K562 (cell line): ENCODE measurements at regions not wholly inside any gene's neighbourhood (a gene's known extent, or its start where the extent isn't known, plus 50 kb on each side); places are given as distances from the start of the nearest gene placed in this dataset.

ENCODE experiments used
- ATAC-seq: fragments of 200-7000 bp; cut with Tn5 transposase; 3 replicates; pipeline ENCODE4 v1.9.1; 2020; ENCODE audit warnings: moderate library complexity
- BruUV-seq: library from RNA; stranded (reverse); fragments of 400-500 nt; replicated peaks from 2 replicates; lab custom pipeline; 2021; lab: Mats Ljungman, UMichigan
- CTCF ChIA-PET: fragments of 300-600 bp; formaldehyde crosslinking; extraction: SDS; loops from one replicate; lab custom pipeline; 2021; ENCODE audit warnings: low intra/inter-chr PET ratio; lab: Yijun Ruan, JAX
- POLR2A ChIA-PET: fragments of 300-600, 350-650 bp; sonication (Branson Sonifier 250); formaldehyde crosslinking; extraction: SDS; loops from one replicate; lab custom pipeline; 2021; ENCODE audit warnings: antibody characterized with exemption, inconsistent platforms; lab: Yijun Ruan, JAX
- DNase-seq, 4 experiments: peaks; one replicate each; pipeline versions ENCODE4 v3.0.0 to v3.0.0-alpha.2; 2011 to 2018; ENCODE audit warnings: low spot score in 3 of 4, mixed read lengths in 3 of 4; ENCODE audit errors: extremely low read depth in 1 of 4
- FAIRE-seq: peaks from 2 replicates; lab custom pipeline; 2011; peaks lifted over from hg19 to GRCh38; lab: Jason Lieb, UNC
- H2AFZ ChIP-seq: 2 replicates; pipeline ENCODE4 v1.6.0; 2011; ENCODE audit warnings: low read depth, low read length, control low read depth, inconsistent platforms
- H3K27ac ChIP-seq: fragments of 200-600 bp; 3 replicates; pipeline ENCODE4 v1.8.0; 2011; ENCODE audit warnings: low read depth, mild to moderate bottlenecking, control low read depth, inconsistent platforms, low read length, moderate library complexity, mixed read lengths; ENCODE audit errors: extremely low read depth
- H3K27me3 ChIP-seq, 2 experiments: fragments of 300-600 bp in 1 of 2; 2 replicates in 1 of 2; 3 replicates in 1 of 2; pipeline versions ENCODE4 v1.6.0 to v1.8.0; 2011; ENCODE audit warnings: inconsistent platforms in 2 of 2, low read length in 2 of 2, mild to moderate bottlenecking in 1 of 2, mixed read lengths in 1 of 2, moderate library complexity in 1 of 2; ENCODE audit not compliant: control insufficient read depth in 2 of 2, insufficient read depth in 2 of 2
- H3K36me3 ChIP-seq: fragments of 300-600 bp; 3 replicates; pipeline ENCODE4 v1.8.0; 2011; ENCODE audit warnings: mild to moderate bottlenecking, low read length, inconsistent platforms; ENCODE audit not compliant: control insufficient read depth, insufficient read depth
- H3K4me1 ChIP-seq, 2 experiments: fragments of 200-600 bp in 1 of 2; replicated peaks in 1 of 2; 2 replicates in 1 of 2; 3 replicates in 1 of 2; pipeline versions ENCODE4 v1.5.1 to v1.8.0; 2011; ENCODE audit warnings: inconsistent platforms in 2 of 2, low read length in 2 of 2, mild to moderate bottlenecking in 1 of 2, mixed read lengths in 1 of 2, moderate library complexity in 1 of 2; ENCODE audit not compliant: control insufficient read depth in 2 of 2, insufficient read depth in 2 of 2
- H3K4me2 ChIP-seq: 2 replicates; pipeline ENCODE4 v1.6.1; 2011; ENCODE audit warnings: low read length, control low read depth, inconsistent platforms, mixed read lengths; ENCODE audit not compliant: insufficient read depth
- H3K4me3 ChIP-seq: fragments of 200-600 bp; sonication (generic), shearing (Covaris generic); 2 replicates; pipeline ENCODE4 v1.5.1; 2016; ENCODE audit warnings: control low read depth, inconsistent platforms
- H3K79me2 ChIP-seq: fragments of 200-600 bp; 3 replicates; pipeline ENCODE4 v1.8.0; 2011; ENCODE audit warnings: low read length, inconsistent platforms; ENCODE audit not compliant: control insufficient read depth, insufficient read depth
- H3K9ac ChIP-seq, 2 experiments: 2 replicates each; pipeline versions ENCODE4 v1.6.0 to v1.6.1; 2011; ENCODE audit warnings: low read depth in 2 of 2, low read length in 2 of 2, control low read depth in 1 of 2, inconsistent platforms in 1 of 2, mild to moderate bottlenecking in 1 of 2, mixed read lengths in 1 of 2; ENCODE audit not compliant: insufficient read depth in 1 of 2
- H3K9me1 ChIP-seq: one replicate; pipeline ENCODE4 v1.6.0; 2011; ENCODE audit warnings: inconsistent platforms, mild to moderate bottlenecking, low read length, moderate library complexity; ENCODE audit not compliant: control insufficient read depth, insufficient read depth
- H3K9me3 ChIP-seq: replicated peaks from 2 replicates; pipeline ENCODE4 v1.5.1; 2011; ENCODE audit warnings: low read depth, low read length, inconsistent platforms; ENCODE audit not compliant: control insufficient read depth, insufficient read depth
- H4K20me1 ChIP-seq: replicated peaks from 2 replicates; pipeline ENCODE4 v1.6.1; 2011; ENCODE audit warnings: low read length, inconsistent platforms, mixed read lengths; ENCODE audit not compliant: control insufficient read depth, insufficient read depth
- BCLAF1 ChIP-seq, 2 experiments: fragments of 450-650 bp in 1 of 2; IDR thresholded peaks; 2 replicates each; pipeline ENCODE4 v1.6.1; 2011 to 2017; ENCODE audit warnings: low read depth in 2 of 2, antibody characterized with exemption in 1 of 2, borderline replicate concordance in 1 of 2, low read length in 1 of 2, mild to moderate bottlenecking in 1 of 2, mixed read lengths in 1 of 2; ENCODE audit not compliant: control insufficient read depth in 1 of 2
- C11orf30 ChIP-seq: fragments of 450-650 bp; IDR thresholded peaks from 2 replicates; pipeline ENCODE4 v1.6.1; 2016; ENCODE audit warnings: low read depth, mild to moderate bottlenecking
- ELK3 ChIP-seq: fragments of 450-650 bp; formaldehyde crosslinking; IDR thresholded peaks from 2 replicates; pipeline ENCODE4 v1.4.0; 2020; ENCODE audit warnings: mild to moderate bottlenecking
- FOXJ2 ChIP-seq: fragments of 200-800 bp; sonication (Bioruptor generic); IDR thresholded peaks from 2 replicates; pipeline ENCODE4 v1.6.1; 2016; ENCODE audit warnings: missing genetic modification characterization, missing compliant biosample characterization
- MAFF ChIP-seq: IDR thresholded peaks from 2 replicates; pipeline ENCODE4 v1.6.1; 2012; ENCODE audit warnings: low read length, improper control_type of control experiment
- MAFK ChIP-seq: IDR thresholded peaks from 2 replicates; pipeline ENCODE4 v1.6.1; 2011; ENCODE audit warnings: low read length, improper control_type of control experiment
- NFE2 ChIP-seq: IDR thresholded peaks from 2 replicates; pipeline ENCODE4 v1.6.1; 2014; ENCODE audit warnings: antibody characterized with exemption, low read depth
- NFIC ChIP-seq: fragments of 450-650 bp; IDR thresholded peaks from 2 replicates; pipeline ENCODE4 v1.6.1; 2017; ENCODE audit warnings: mild to moderate bottlenecking, inconsistent platforms
- PYGO2 ChIP-seq: fragments of 450-650 bp; IDR thresholded peaks from 2 replicates; pipeline ENCODE4 v1.6.1; 2016; ENCODE audit warnings: mild to moderate bottlenecking, missing genetic modification characterization, moderate library complexity, missing compliant biosample characterization
- RFX1 ChIP-seq: fragments of 450-650 bp; IDR thresholded peaks from 2 replicates; pipeline ENCODE4 v1.6.1; 2016; ENCODE audit warnings: mild to moderate bottlenecking, moderate library complexity
- ZNF316 ChIP-seq: fragments of 450-650 bp; IDR thresholded peaks from 2 replicates; pipeline ENCODE4 v1.6.1; 2016
- ZNF79 ChIP-seq: fragments of 250-450 bp; sonication (Bioruptor Pico); IDR thresholded peaks from 2 replicates; pipeline ENCODE4 v1.4.0; 2020; ENCODE audit warnings: low read depth, mild to moderate bottlenecking, moderate library complexity
- WGBS: fragments of 100-300 bp; shearing (Covaris generic); methylation state at CpG from one replicate; pipeline ENCODE4 v1.1.6; 2016; ENCODE audit warnings: low coverage, mixed read lengths; ENCODE audit not compliant: insufficient coverage; ENCODE audit errors: missing lambda C conversion rate; 5-methylcytosine and 5-hydroxymethylcytosine counted together
- in situ Hi-C: fragments of 300-500 bp; cut with MboI; formaldehyde crosslinking; loops from 4 replicates; pipeline ENCODE4 v1.15.0; 2018; ENCODE audit warnings: inconsistent platforms, mixed read lengths
- intact Hi-C: fragments of 100-400 bp; cut with micrococcal nuclease; formaldehyde crosslinking; loops from 2 replicates; pipeline ENCODE4 v1.14.2; 2022
- TF ChIP-seq, protein P1 (sequence below): fragments of 250-450 bp; sonication (Bioruptor Pico); IDR thresholded peaks from 2 replicates; pipeline ENCODE4 v1.8.0; 2021; ENCODE audit warnings: borderline replicate concordance, mild to moderate bottlenecking, moderate library complexity; ENCODE audit not compliant: poor library complexity, severe bottlenecking

DNA sequence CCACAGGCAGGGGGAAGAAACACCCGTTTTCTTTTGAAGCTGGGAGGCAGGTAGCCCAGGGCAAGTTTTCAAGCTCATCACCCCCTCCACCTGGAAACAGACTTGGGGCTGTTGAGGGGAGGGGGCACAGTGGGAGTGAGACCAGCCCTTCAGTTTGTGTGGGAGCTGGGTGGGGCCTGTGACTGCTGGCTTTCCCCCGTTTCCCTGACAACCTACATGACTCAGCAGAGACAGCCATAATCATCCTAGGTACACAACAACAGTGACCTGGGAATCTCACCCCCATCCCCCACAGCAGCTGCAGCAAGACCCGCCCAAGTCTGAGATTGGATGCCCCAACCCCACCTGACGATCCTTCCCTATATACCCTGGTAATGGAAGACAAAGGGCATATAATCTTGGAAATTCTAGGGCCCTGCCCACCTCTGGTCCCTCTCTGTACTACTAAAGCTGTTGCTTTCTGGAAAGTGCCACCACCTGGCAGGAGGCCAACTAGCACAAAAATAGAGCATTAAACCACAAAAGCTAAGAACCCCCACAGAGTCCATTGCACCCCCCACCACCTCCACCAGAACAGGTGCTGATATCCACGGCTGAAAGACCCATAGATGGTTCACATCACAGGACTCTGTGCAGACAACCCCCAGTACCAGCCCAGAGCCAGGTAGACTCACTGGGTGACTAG is 422.2 kb upstream of the SGO1 start:
- Histone ChIP-seq H2AFZ (peak overlapping the region; percentile 66; the same call in 1 of the 2 replicates), H3K9me3 (no peaks in the 10 kb centered on the region), H3K36me3 (no peaks in the 10 kb centered on the region), H3K4me2 (peak overlapping the region; percentile 9; the same call in 1 of the 2 replicates), H3K9ac (no peak overlapping the region), H3K4me1 (no peaks in the 10 kb centered on the region), H3K4me3 (no peak overlapping the region), H3K79me2 (no peaks in the 10 kb centered on the region), H3K27ac (no peak overlapping the region), H4K20me1 (no peaks in the 10 kb centered on the region), H3K9me1 (no peaks in the 10 kb centered on the region), H3K27me3 (no peaks in the 10 kb centered on the region)
- no peak; the same call in 2 of the 3 replicates for ATAC-seq
- 3% methylated on average over 5 of the region's 5 CpGs for WGBS
- peak in 1 of 4 experiments; percentile 60 for DNase-seq
- ChIA-PET CTCF (no interaction called here), POLR2A (no interaction called here)
- FAIRE-seq, result no peak
- BruUV-seq, result no TSS peak
- intact Hi-C loops (no loop called here), in situ Hi-C loops (no loop called here)
- TF ChIP-seq MAFF, result peak; percentile 34; the same call in 1 of the 2 replicates
- peak; percentile 4; the same call in 1 of the 2 replicates for TF ChIP-seq MAFK
- TF ChIP-seq RFX1, result peak; percentile 82
- no peak for TF ChIP-seq ELK3 (CRISPR knock-in tag)
- no peak for TF ChIP-seq BCLAF1 (IDR thresholded peaks at IDR 0.05; ENCODE audit: borderline replicate concordance in 1 of 2, control insufficient read depth in 1 of 2, low read depth in 2 of 2, low read length in 1 of 2)
- TF ChIP-seq PYGO2 (tag), result no peak
- TF ChIP-seq C11orf30, result peak; percentile 47; the same call in 1 of the 2 replicates
- TF ChIP-seq, protein P1, sequence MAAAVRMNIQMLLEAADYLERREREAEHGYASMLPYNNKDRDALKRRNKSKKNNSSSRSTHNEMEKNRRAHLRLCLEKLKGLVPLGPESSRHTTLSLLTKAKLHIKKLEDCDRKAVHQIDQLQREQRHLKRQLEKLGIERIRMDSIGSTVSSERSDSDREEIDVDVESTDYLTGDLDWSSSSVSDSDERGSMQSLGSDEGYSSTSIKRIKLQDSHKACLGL (CRISPR knock-in tag), result no peak
- peak; percentile 80 for TF ChIP-seq NFIC
- no peak for TF ChIP-seq ZNF79
- TF ChIP-seq NFE2, result peak; percentile 74
- TF ChIP-seq ZNF316, result peak; percentile 67
- TF ChIP-seq FOXJ2, result peak; percentile 87
